ENCODE measurements at regions not wholly inside any gene's neighbourhood (a gene's known extent, or its start where the extent isn't known, plus 50 kb on each side); places are given as distances from the start of the nearest gene placed in this dataset.

DNA sequence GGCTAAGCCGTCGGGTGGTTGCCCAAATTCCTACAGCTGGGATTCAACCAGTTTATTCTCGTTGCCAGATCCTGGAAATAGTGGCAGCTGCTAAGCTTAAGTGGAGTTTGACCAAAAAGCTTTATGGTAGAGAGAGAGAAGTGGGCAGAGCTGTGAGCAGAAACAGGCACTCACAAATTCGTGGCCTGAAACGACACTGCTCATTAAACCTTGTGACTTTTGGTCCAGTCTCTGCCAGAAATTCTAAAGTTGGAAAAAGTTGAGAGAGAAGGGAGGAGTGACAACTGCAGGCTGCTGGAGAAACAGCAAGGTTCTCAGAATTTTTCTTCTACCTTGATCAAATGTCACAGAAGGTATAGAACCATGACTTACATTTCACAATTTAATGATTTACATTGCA lies 131.5 kb downstream of the MTX3 start:
- Histone ChIP-seq H3K36me3 (no peaks in the 10 kb centered on the region), H3K9me3 (peaks cover 0 to 4% (median 0%) of the 10 kb centered on the region in 11 donors), H3K4me1 (peaks cover 0 to 22% (median 3%) of the 10 kb centered on the region in 9 donors), H3K27me3 (no peaks in the 10 kb centered on the region), H3K4me3 (peak overlapping the region in 2 of 10 donors; percentile 9 to 30), H3K27ac (peak overlapping the region in 8 of 10 donors; percentile 26 to 79 (median 61))
- TF ChIP-seq, protein P1, sequence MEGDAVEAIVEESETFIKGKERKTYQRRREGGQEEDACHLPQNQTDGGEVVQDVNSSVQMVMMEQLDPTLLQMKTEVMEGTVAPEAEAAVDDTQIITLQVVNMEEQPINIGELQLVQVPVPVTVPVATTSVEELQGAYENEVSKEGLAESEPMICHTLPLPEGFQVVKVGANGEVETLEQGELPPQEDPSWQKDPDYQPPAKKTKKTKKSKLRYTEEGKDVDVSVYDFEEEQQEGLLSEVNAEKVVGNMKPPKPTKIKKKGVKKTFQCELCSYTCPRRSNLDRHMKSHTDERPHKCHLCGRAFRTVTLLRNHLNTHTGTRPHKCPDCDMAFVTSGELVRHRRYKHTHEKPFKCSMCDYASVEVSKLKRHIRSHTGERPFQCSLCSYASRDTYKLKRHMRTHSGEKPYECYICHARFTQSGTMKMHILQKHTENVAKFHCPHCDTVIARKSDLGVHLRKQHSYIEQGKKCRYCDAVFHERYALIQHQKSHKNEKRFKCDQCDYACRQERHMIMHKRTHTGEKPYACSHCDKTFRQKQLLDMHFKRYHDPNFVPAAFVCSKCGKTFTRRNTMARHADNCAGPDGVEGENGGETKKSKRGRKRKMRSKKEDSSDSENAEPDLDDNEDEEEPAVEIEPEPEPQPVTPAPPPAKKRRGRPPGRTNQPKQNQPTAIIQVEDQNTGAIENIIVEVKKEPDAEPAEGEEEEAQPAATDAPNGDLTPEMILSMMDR (IDR thresholded peaks at IDR 0.05), result peak in 3 of 9 donors; percentile 17 to 39 (median 34)
- intact Hi-C loops (cut with DNase I), result loop anchor here in 9 of 10 donors (2.0 to 10.0 kb wide), 9 partner anchors 155 to 307 kb away; partner anchors contain the start of gene TENT2 (in 1 of the 9)
- peak; percentile 56 to 79 (median 76) for ATAC-seq
- no peak for DNase-seq
- WGBS, 2 donors, result 30 to 36% methylated on average over 5 of the region's 5 CpGs

DNA sequence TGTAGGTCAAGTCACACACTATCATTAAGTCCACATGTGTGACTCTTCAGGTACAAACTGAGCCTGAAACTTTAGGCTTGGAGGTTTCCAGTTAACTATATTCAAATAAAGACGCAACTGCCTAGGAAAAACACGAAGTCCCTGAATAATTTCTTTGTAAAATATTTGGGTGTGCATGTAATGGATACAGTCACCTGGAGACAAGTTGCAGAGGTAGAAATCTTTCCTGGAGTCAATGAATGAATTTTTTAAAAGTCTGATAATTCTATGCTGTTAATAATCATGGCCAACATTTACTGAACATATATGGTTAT lies 132.7 kb downstream of the MTX3 start:
- H3K4me1 ChIP-seq, result peaks cover 0 to 22% (median 3%) of the 10 kb centered on the region in 9 donors
- peak overlapping the region in 2 of 10 donors; percentile 53 to 77 for H3K27ac ChIP-seq
- TF ChIP-seq, protein P1 (IDR thresholded peaks at IDR 0.05), result peak in 4 of 9 donors; percentile 4 to 35 (median 31)
- no peaks in the 10 kb centered on the region for H3K27me3 ChIP-seq
- no peaks in the 10 kb centered on the region for H3K36me3 ChIP-seq
- WGBS, 2 donors, result 95 to 99% methylated on average over 2 of the region's 2 CpGs
- no peaks in the 10 kb centered on the region for H3K9me3 ChIP-seq
- ATAC-seq (no peak), DNase-seq (no peak)
- H3K4me3 ChIP-seq, result no peak overlapping the region
- intact Hi-C loops (cut with DNase I), result loop anchor here in 9 of 10 donors (2.0 to 10.0 kb wide), 9 partner anchors 154 to 306 kb away; partner anchors contain the start of gene TENT2 (in 1 of the 9)

DNA sequence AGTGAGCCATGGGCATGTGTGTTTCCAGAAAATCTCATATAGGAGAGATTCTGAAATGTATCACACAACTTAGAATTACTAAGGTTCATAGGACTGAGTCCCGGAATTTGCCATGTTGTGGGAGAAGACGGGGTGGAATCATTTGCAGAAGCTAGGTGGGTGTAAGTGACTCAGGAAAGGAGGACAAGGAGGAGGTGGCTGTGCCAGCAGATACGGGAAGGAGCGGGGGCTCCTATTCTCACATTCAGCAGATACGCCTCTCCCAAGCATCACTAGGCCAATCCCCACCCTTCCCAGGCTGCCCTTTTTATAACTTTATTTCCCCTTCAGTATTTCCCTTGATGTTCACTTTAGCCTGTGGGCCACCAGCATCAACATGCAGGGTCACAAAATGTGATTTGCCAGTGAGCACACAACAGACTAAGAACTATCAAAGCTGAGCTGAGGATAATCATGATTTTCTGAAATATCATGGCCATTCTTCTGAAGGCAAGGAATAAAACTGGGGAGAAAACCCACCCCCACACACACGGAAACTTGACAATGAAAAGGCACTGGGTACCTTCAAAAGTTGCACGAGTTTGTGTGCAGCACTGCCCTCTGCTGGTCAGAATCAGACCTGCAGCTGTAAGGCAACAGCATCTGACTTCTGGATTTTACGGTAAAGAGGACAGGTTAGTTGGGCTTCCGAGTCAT lies 133.2 kb downstream of the MTX3 start:
- H3K4me1 ChIP-seq, result peaks cover 0 to 22% (median 3%) of the 10 kb centered on the region in 9 donors
- 43 to 47% methylated on average over 9 of the region's 9 CpGs for WGBS, 2 donors
- no peaks in the 10 kb centered on the region for H3K27me3 ChIP-seq
- H3K36me3 ChIP-seq, result no peaks in the 10 kb centered on the region
- TF ChIP-seq, protein P1 (IDR thresholded peaks at IDR 0.05), result peak; percentile 93 to 98 (median 96)
- intact Hi-C loops (cut with DNase I), result loop anchor here in 9 of 10 donors (2.0 to 10.0 kb wide), 9 partner anchors 153 to 306 kb away; partner anchors contain the start of gene TENT2 (in 1 of the 9)
- H3K27ac ChIP-seq, result peak overlapping the region in 1 of 10 donors; percentile 6
- H3K9me3 ChIP-seq, result no peaks in the 10 kb centered on the region
- ATAC-seq, result peak in 7 of 8 donors; percentile 51 to 72 (median 62)
- no peak overlapping the region for H3K4me3 ChIP-seq
- DNase-seq, result peak; percentile 76 to 77

DNA sequence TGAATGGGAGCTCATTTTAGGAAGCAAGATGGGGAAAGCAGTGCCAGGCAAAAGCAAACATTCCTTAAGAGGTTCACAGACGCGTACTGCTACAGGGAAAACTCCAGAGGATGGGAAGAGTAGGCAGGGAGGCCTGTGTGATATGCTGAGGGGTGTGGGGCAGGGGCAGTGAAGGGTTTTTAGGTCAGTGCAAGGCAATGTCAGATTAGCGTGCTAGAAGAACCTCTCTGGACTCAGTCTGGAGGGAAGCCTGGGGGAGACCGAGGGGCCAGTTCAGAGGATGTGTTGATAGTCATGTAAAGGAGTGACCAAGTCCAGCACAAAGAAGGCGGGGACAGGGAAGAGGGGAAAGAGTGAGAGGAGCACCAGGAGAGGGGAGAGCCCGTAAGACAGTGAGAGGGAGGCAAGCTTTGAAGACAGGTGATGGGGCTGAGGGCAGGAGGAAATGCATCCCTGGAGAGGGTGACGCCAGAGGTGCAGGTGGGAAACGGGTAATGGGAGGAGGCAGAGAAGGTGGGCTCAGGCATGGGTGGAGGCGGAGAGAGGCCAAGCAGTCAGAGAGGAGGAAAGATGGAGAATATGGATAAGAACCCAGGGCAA lies 134.5 kb downstream of the MTX3 start:
- DNase-seq (no peak), ATAC-seq (peak in 1 of 8 donors; percentile 26)
- WGBS, 2 donors, result 92 to 94% methylated on average over 9 of the region's 9 CpGs
- intact Hi-C loops (cut with DNase I), result loop anchor here in 9 of 10 donors (5.0 to 10.0 kb wide), 8 partner anchors 152 to 304 kb away; partner anchors contain the start of gene TENT2 (in 1 of the 9)
- Histone ChIP-seq H3K27ac (no peak overlapping the region), H3K36me3 (no peaks in the 10 kb centered on the region), H3K4me1 (peaks cover 0 to 26% (median 4%) of the 10 kb centered on the region in 9 donors), H3K9me3 (no peaks in the 10 kb centered on the region), H3K4me3 (no peak overlapping the region), H3K27me3 (no peaks in the 10 kb centered on the region)
- TF ChIP-seq, protein P1 (IDR thresholded peaks at IDR 0.05), result no peak

Data from heart right ventricle (tissue), 16 donors.